GM10266 (cell line): ENCODE measurements at regions not wholly inside any gene's neighbourhood (a gene's known extent, or its start where the extent isn't known, plus 50 kb on each side); places are given as distances from the start of the nearest gene placed in this dataset.
"Not testable (repeated sequence)": the region's sequence is repeated elsewhere in the genome, so short reads cannot be mapped to it uniquely, and the experiment has no call there.

ENCODE experiments used
- DNase-seq: peaks from one replicate; pipeline ENCODE4 v3.0.0; 2012; ENCODE audit errors: extremely low spot score
- TF ChIP-seq, protein P1 (sequence below): IDR thresholded peaks from 2 replicates; pipeline ENCODE4 v1.5.1; 2012; ENCODE audit warnings: mild to moderate bottlenecking, low read depth; ENCODE audit not compliant: control insufficient read depth, insufficient read depth; ENCODE audit errors: missing control alignments

DNA sequence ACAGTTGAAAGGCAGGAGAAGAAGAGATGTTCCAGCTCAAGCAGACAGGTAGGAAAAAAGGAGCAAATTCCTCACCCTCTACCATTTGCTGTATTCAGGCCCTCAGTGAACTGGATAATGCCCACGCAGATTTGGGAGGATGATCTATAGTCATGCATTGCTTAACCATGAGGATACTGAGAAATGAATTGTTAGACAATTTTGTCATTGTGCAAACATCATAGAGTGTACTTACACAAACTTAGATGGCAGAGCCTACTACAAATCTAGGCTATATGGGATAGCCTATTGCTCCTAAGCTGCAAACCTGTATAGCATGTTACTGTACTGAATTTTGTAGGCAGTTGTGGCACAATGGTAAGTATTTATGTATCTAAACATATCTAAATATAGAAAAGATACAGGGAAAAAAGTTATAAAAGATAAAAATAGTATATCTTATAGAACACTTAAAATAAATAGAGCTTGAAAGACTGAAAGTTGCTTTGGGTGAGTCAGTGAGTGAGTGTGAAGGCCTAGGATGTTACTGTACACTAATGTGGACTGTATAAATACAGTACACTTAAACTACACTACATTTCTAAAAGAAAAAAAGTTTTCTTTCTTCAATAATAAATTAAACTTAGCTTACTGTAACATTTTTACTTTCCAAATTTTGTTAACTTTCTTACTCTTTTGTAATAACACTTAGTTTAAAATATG, 672.3 kb downstream of the UTRN start:
- TF ChIP-seq, protein P1, sequence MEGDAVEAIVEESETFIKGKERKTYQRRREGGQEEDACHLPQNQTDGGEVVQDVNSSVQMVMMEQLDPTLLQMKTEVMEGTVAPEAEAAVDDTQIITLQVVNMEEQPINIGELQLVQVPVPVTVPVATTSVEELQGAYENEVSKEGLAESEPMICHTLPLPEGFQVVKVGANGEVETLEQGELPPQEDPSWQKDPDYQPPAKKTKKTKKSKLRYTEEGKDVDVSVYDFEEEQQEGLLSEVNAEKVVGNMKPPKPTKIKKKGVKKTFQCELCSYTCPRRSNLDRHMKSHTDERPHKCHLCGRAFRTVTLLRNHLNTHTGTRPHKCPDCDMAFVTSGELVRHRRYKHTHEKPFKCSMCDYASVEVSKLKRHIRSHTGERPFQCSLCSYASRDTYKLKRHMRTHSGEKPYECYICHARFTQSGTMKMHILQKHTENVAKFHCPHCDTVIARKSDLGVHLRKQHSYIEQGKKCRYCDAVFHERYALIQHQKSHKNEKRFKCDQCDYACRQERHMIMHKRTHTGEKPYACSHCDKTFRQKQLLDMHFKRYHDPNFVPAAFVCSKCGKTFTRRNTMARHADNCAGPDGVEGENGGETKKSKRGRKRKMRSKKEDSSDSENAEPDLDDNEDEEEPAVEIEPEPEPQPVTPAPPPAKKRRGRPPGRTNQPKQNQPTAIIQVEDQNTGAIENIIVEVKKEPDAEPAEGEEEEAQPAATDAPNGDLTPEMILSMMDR, result no peak
- DNase-seq, result no peak

GRCh38 chr6:144969154-144969553, 684.0 kb downstream of the UTRN start:
- DNase-seq, result no peak
- TF ChIP-seq, protein P1, result no peak

- TF ChIP-seq, protein P1, result no peak
- DNase-seq, result no peak
These were observed 684.6 kb downstream of the UTRN start for GRCh38 chr6:144969602-144970272.

DNA sequence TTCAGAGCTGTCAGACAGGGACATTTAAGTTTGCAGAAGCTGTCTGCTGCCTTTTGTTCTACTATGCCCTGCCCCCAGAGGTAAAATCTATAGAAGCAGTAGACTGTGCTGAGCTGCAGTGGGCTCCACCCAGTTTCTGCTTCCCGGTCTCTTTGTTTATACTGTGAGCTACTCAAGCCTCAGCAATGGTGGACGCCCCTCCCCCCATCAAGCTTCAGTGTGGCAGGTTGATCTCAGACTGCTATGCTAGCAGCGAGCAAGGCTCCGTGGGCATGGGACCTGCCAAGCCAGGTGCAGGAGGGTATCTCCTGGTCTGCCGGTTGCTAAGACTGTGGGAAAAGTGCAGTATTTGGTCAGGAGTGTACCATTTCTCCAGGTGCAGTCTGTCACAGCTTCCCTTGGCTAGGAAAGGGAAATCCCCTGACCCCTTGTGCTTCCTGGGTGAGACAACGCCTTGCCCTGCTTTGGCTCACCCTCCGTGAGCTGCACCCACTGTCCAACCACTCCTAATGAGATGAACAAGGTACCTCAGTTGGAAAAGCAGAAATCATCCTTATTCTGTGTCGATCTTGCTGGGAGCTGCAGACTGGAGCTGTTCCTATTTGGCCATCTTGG, 692.2 kb downstream of the UTRN start:
- not testable (repeated sequence) for DNase-seq

DNA sequence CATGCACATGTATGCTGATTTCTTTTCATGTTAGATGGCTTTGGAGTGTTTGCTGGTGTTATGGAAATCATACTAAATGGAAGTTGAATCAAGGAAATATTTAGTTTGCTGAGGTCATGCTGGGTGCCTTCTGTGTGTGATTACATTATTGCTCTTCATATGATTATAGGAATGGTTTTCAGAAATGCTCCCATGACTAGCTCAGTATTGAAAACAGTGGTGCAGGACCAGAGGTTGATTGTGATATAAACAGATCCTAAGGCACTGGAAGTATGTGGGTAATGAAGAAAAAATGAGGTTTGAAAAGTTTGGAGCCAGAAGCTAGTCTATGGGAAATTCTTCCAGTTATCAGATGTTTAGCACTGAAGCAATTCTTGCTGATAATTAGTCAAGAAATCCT, 693.1 kb downstream of the UTRN start:
- TF ChIP-seq, protein P1, result no peak
- no peak for DNase-seq

- TF ChIP-seq, protein P1, result no peak
- no peak for DNase-seq
These were observed 701.1 kb downstream of the UTRN start for GRCh38 chr6:144986271-144986670.

GRCh38 chr6:144989319-144990107, 704.4 kb downstream of the UTRN start:
- no peak for DNase-seq

More at GRCh38 chr6:144989319-144990107, 704.4 kb downstream of the UTRN start:
- TF ChIP-seq, protein P1, result no peak
